Erythroblast (primary cell): ENCODE measurements at regions not wholly inside any gene's neighbourhood (a gene's known extent, or its start where the extent isn't known, plus 50 kb on each side); places are given as distances from the start of the nearest gene placed in this dataset.

Experiments used
- GATA1 ChIP-seq: IDR thresholded peaks from 2 replicates; pipeline ENCODE4 v1.6.1; 2011; ENCODE audit warnings: low read depth, mild to moderate bottlenecking, control low read depth, low read length, moderate library complexity
- POLR2A ChIP-seq: IDR thresholded peaks from 2 replicates; pipeline ENCODE4 v1.6.1; 2011; ENCODE audit warnings: mild to moderate bottlenecking, low read length

DNA sequence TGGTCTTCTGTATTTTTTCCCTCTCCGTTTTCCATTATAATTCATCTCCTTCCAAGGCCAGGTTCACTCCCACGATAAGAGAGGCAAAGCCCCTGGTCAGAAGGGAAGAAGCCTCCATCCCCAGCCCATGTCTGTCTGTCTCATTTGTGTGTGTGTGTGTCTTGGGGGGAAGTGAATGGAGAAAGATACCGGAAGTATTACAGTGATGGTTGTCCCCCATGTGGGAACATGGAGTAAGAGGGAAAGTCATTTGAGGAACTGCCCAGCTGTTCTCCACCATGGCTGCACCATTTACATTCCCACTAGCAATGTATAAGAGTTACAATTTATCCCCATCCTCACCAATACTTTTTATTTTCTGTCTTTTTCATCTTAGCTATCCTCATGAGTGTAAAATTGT lies 113.6 kb upstream of the ATP8B1 start:
- TF ChIP-seq POLR2A (no peak), GATA1 (no peak)
